HCT116 (cell line): ENCODE measurements at regions not wholly inside any gene's neighbourhood (a gene's known extent, or its start where the extent isn't known, plus 50 kb on each side); places are given as distances from the start of the nearest gene placed in this dataset.

Source experiments
- ATAC-seq: fragments of 200-7000 bp; cut with Tn5 transposase; 2 replicates; pipeline ENCODE4 v1.9.1; 2020; ENCODE audit warnings: mild to moderate bottlenecking, moderate library complexity
- BruUV-seq: library from RNA; stranded (reverse); fragments of 400-500 nt; replicated peaks from 2 replicates; lab custom pipeline; 2021; lab: Mats Ljungman, UMichigan
- CTCF ChIA-PET: fragments of 300-600 bp; sonication (Branson Sonifier 250); formaldehyde crosslinking; loops from one replicate; lab custom pipeline; 2021; ENCODE audit warnings: antibody characterized with exemption; lab: Charles Lee
- POLR2A ChIA-PET: fragments of 300-600, 350-600 bp; sonication (Branson Sonifier 250); formaldehyde crosslinking; loops from one replicate; lab custom pipeline; 2021; ENCODE audit warnings: antibody characterized with exemption; lab: Charles Lee
- RAD21 ChIA-PET, 2 experiments: fragments of 300-600 bp; sonication (Branson Sonifier 250); formaldehyde crosslinking; loops; one replicate each; lab custom pipeline; 2023; ENCODE audit warnings: low total read pairs in 2 of 2; ENCODE audit not compliant: uncharacterized antibody in 2 of 2, unreplicated experiment in 2 of 2, low non-redundant PET in 1 of 2; lab: Charles Lee
- DNase-seq: peaks from one replicate; pipeline ENCODE4 v3.0.0-alpha.2; 2010; ENCODE audit warnings: low read depth, low spot score
- H2AFZ ChIP-seq: fragments of 200-600 bp; shearing (Covaris generic), sonication (generic); 2 replicates; pipeline ENCODE4 v1.6.1; 2017; ENCODE audit warnings: low read depth, mixed run types, mixed read lengths, antibody characterized with exemption, low read length; ENCODE audit not compliant: poor library complexity, severe bottlenecking
- H3K27ac ChIP-seq: 2 replicates; pipeline ENCODE4 v1.5.1; 2012; ENCODE audit warnings: low read depth, low read length
- H3K27me3 ChIP-seq: fragments of 200-600 bp; sonication (generic); 2 replicates; pipeline ENCODE4 v1.6.1; 2016; ENCODE audit warnings: mixed run types, low read length, mixed read lengths; ENCODE audit not compliant: insufficient read depth
- H3K36me3 ChIP-seq, 2 experiments: fragments of 200-500 bp in 1 of 2; fragments of 200-600 bp in 1 of 2; sonication (Bioruptor generic) in 1 of 2; sonication (generic) in 1 of 2; 2 replicates each; pipeline versions ENCODE4 v1.5.1 to v1.6.1; 2014 to 2016; ENCODE audit warnings: low read length in 2 of 2, inconsistent platforms in 1 of 2, mixed read lengths in 1 of 2, mixed run types in 1 of 2; ENCODE audit not compliant: insufficient read depth in 2 of 2, control insufficient read depth in 1 of 2
- H3K4me1 ChIP-seq, 2 experiments: fragments of 200-600 bp in 1 of 2; sonication (generic) in 1 of 2; 2 replicates each; pipeline versions ENCODE4 v1.5.1 to v1.6.1; 2012 to 2017; ENCODE audit warnings: low read length in 2 of 2, inconsistent platforms in 1 of 2, mild to moderate bottlenecking in 1 of 2, mixed read lengths in 1 of 2, mixed run types in 1 of 2, moderate library complexity in 1 of 2; ENCODE audit not compliant: insufficient read depth in 2 of 2, control insufficient read depth in 1 of 2
- H3K4me2 ChIP-seq: fragments of 200-600 bp; sonication (generic); 2 replicates; pipeline ENCODE4 v1.6.1; 2017; ENCODE audit warnings: mixed run types, low read length, mixed read lengths
- H3K4me3 ChIP-seq, 2 experiments: fragments of 200-600 bp in 1 of 2; sonication (generic) in 1 of 2; replicated peaks in 1 of 2; 2 replicates each; pipeline ENCODE4 v1.5.1; 2011 to 2016; ENCODE audit warnings: low read length in 2 of 2, control low read depth in 1 of 2, low read depth in 1 of 2, mild to moderate bottlenecking in 1 of 2, mixed read lengths in 1 of 2, mixed run types in 1 of 2
- H3K79me2 ChIP-seq: fragments of 200-600 bp; sonication (generic); 2 replicates; pipeline ENCODE4 v1.6.1; 2017; ENCODE audit warnings: mild to moderate bottlenecking, mixed run types, low read length, moderate library complexity, mixed read lengths; ENCODE audit not compliant: insufficient read depth
- H3K9ac ChIP-seq: fragments of 200-600 bp; sonication (generic); 2 replicates; pipeline ENCODE4 v1.6.1; 2016; ENCODE audit warnings: low read length, mixed read lengths
- H3K9me2 ChIP-seq: fragments of 200-600 bp; sonication (generic), shearing (Covaris generic); 2 replicates; pipeline ENCODE4 v1.6.1; 2017; ENCODE audit warnings: mixed run types, mild to moderate bottlenecking, moderate library complexity; ENCODE audit not compliant: insufficient read depth
- H3K9me3 ChIP-seq, 2 experiments: fragments of 200-500 bp in 1 of 2; fragments of 200-600 bp in 1 of 2; sonication (Bioruptor generic) in 1 of 2; sonication (generic) in 1 of 2; 2 replicates each; pipeline ENCODE4 v1.6.1; 2014 to 2017; ENCODE audit warnings: low read length in 2 of 2, mixed read lengths in 2 of 2, inconsistent platforms in 1 of 2, low read depth in 1 of 2, mild to moderate bottlenecking in 1 of 2, mixed run types in 1 of 2, moderate library complexity in 1 of 2; ENCODE audit not compliant: control insufficient read depth in 1 of 2, insufficient read depth in 1 of 2
- H4K20me1 ChIP-seq: fragments of 200-600 bp; sonication (generic), shearing (Covaris generic); 2 replicates; pipeline ENCODE4 v1.6.1; 2017; ENCODE audit warnings: mixed run types, mild to moderate bottlenecking, moderate library complexity; ENCODE audit not compliant: insufficient read depth
- FOSL1 ChIP-seq: IDR thresholded peaks from 2 replicates; pipeline ENCODE4 v1.6.1; 2012; ENCODE audit warnings: low read depth
- JUND ChIP-seq: IDR thresholded peaks from 2 replicates; pipeline ENCODE4 v1.6.1; 2012
- ZFX ChIP-seq: fragments of 450-650 bp; IDR thresholded peaks from 2 replicates; pipeline ENCODE4 v1.6.1; 2017
- ZNF274 ChIP-seq: fragments of 200-500 bp; sonication (Bioruptor generic); IDR thresholded peaks from 2 replicates; pipeline ENCODE4 v1.6.1; 2014; ENCODE audit warnings: mild to moderate bottlenecking, low read depth, low read length, inconsistent platforms
- intact Hi-C: fragments of 100-400 bp; cut with micrococcal nuclease; formaldehyde crosslinking; loops from 2 replicates; pipeline ENCODE4 v1.10.0; 2022
- TF ChIP-seq, protein P1 (sequence below): IDR thresholded peaks from 2 replicates; pipeline ENCODE4 v1.6.1; 2011; ENCODE audit warnings: mild to moderate bottlenecking, low read length, moderate library complexity; ENCODE audit not compliant: insufficient replicate concordance; ENCODE audit errors: extremely low read depth
- TF ChIP-seq, protein P2 (sequence below): IDR thresholded peaks from 2 replicates; pipeline ENCODE4 v1.6.1; 2012
- TF ChIP-seq, protein P3 (sequence below): IDR thresholded peaks from 2 replicates; pipeline ENCODE4 v1.6.1; 2012; ENCODE audit warnings: low read depth
- TF ChIP-seq, protein P4 (sequence below), 3 experiments: fragments of 200-600 bp in 1 of 3; sonication (generic) in 1 of 3; IDR thresholded peaks in 2 of 3; conservative IDR thresholded peaks in 1 of 3; 2 replicates each; pipeline ENCODE4 v1.5.1; 2012 to 2017; ENCODE audit warnings: low read depth in 2 of 3, low read length in 2 of 3, antibody characterized with exemption in 1 of 3, borderline replicate concordance in 1 of 3, control low read depth in 1 of 3, mild to moderate bottlenecking in 1 of 3, mixed read lengths in 1 of 3, mixed run types in 1 of 3, moderate library complexity in 1 of 3; ENCODE audit not compliant: insufficient read depth in 1 of 3

DNA sequence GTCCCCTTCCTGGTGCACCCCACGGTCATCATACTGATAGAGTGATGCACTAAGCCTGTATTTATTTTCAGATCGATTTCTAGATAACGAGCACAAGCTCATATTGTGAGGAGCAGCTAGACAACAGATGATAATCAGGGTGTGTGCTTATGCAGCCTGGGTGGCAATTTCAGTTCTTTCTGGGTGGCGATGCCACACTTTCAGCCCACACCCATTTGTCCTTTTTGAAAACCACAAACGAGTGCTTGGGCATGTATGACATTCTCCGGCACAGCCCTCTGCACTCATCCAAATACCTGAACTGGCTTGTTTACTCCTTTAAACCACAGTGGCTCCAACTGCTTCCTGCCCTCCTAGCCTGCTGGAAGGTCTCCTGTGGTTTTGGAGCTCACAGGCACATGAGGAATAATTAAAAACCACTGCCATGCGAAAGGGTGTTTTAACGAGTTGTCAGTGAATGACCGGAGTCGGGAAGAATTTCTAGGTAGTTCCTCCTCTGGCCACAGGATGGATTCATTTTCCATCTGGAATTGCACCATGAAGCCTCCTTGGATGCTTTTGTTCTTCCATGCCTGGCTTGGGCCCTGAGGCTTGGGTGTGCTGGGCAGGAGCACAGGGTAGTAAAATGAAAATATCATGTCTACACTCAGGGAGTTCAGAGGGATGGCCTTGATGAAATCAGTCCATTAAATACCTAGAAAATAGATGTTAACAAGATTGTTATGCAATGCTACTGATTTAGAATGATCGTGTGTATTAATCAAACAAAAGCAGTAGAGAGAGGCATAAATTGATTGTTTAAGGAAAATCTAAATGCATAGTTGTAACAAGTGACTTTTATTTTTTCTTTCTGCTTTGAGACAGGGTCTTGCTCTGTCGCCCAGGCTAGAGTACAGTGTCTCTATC, 52.4 kb upstream of the ITGB1 start (continued):
- TF ChIP-seq, protein P1, sequence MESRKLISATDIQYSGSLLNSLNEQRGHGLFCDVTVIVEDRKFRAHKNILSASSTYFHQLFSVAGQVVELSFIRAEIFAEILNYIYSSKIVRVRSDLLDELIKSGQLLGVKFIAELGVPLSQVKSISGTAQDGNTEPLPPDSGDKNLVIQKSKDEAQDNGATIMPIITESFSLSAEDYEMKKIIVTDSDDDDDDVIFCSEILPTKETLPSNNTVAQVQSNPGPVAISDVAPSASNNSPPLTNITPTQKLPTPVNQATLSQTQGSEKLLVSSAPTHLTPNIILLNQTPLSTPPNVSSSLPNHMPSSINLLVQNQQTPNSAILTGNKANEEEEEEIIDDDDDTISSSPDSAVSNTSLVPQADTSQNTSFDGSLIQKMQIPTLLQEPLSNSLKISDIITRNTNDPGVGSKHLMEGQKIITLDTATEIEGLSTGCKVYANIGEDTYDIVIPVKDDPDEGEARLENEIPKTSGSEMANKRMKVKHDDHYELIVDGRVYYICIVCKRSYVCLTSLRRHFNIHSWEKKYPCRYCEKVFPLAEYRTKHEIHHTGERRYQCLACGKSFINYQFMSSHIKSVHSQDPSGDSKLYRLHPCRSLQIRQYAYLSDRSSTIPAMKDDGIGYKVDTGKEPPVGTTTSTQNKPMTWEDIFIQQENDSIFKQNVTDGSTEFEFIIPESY = no peak
- TF ChIP-seq JUND = peak; percentile 24; the same call in 1 of the 2 replicates
- no peak for TF ChIP-seq ZFX
- TF ChIP-seq, protein P2, sequence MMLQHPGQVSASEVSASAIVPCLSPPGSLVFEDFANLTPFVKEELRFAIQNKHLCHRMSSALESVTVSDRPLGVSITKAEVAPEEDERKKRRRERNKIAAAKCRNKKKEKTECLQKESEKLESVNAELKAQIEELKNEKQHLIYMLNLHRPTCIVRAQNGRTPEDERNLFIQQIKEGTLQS = no peak
- TF ChIP-seq FOSL1 = peak; percentile 23; the same call in 1 of the 2 replicates
- TF ChIP-seq, all 23 proteins: peak for 6

DNA sequence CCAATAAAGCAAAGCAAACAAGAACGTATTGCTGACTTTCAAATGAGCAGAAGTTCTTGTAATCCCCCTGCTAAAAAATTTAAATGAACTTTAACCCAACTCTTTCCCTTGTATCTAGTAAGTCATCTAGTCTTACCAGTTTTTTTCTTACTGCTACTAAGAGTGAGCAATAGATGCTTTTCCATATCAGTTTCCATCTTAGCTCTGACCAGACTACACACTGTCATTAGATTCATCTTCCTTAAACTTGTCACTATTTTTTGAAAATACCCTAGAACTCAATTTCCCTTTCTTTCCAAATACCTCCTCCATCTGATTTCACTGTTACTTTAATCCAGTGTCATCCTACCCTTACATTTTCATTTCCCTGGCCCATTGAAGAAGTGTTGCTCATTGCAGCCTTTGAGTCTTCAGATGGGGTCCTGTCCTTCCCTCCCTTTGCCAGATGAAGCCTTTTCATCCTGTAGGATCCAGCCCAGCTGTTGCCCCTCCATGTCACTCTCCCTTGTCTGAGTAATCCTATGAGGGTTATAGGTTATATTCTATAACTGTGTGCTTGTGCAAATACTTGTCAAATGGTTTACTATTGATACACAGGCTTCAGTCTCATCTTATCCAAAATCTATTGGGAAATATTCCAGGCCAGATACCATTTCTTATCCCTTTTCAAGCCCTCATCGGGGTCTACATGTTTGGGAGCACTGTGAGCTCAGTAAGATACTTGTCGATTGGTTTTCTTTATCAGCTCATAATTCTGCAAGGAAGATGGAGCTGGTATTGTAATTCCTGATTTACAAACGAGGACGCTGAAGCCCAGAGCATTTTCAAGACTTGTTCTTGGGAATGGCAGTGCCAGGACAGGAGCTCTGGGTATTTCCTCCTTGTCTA, 51.5 kb upstream of the ITGB1 start:
- CTCF ChIA-PET = interaction anchor here (0.6 to 2.2 kb wide), 24 partner anchors 17 to 799 kb away, joined by 3 to 18 read pairs (median 4); no protein-coding TSS in a partner anchor
- peak overlapping the region; percentile 92 for H2AFZ ChIP-seq
- H3K79me2 ChIP-seq = no peaks in the 10 kb centered on the region
- no peaks in the 10 kb centered on the region for H4K20me1 ChIP-seq
- H3K27ac ChIP-seq = peak overlapping the region; percentile 45; the same call in 1 of the 2 replicates
- RAD21 ChIA-PET = interaction anchor here (0.5 to 1.7 kb wide), 9 partner anchors 29 to 214 kb away, joined by 3 to 6 read pairs (median 3); no protein-coding TSS in a partner anchor
- DNase-seq (no peak), ATAC-seq (no peak)
- H3K4me1 ChIP-seq = peaks cover 37 to 55% of the 10 kb centered on the region in 2 experiments
- H3K9me2 ChIP-seq = no peaks in the 10 kb centered on the region
- peak overlapping the region; percentile 85 for H3K4me2 ChIP-seq
- no TSS peak for BruUV-seq
- H3K9me3 ChIP-seq = no peaks in the 10 kb centered on the region
- POLR2A ChIA-PET = interaction anchor here (0.7 kb wide), 1 partner anchor 50 kb away, joined by 4 read pairs; no protein-coding TSS in a partner anchor
- no peaks in the 10 kb centered on the region for H3K27me3 ChIP-seq
- intact Hi-C loops = loop anchor here (1.0 to 5.0 kb wide), 8 partner anchors 112 to 1628 kb away; partner anchors contain the start of genes CCDC7 and EPC1
- peak overlapping the region; percentile 28 to 49; a peak in 3 of 4 replicates for H3K4me3 ChIP-seq
- H3K9ac ChIP-seq = peak overlapping the region; percentile 44
- no peaks in the 10 kb centered on the region for H3K36me3 ChIP-seq
- TF ChIP-seq ZNF274 = no peak
- TF ChIP-seq, protein P3, sequence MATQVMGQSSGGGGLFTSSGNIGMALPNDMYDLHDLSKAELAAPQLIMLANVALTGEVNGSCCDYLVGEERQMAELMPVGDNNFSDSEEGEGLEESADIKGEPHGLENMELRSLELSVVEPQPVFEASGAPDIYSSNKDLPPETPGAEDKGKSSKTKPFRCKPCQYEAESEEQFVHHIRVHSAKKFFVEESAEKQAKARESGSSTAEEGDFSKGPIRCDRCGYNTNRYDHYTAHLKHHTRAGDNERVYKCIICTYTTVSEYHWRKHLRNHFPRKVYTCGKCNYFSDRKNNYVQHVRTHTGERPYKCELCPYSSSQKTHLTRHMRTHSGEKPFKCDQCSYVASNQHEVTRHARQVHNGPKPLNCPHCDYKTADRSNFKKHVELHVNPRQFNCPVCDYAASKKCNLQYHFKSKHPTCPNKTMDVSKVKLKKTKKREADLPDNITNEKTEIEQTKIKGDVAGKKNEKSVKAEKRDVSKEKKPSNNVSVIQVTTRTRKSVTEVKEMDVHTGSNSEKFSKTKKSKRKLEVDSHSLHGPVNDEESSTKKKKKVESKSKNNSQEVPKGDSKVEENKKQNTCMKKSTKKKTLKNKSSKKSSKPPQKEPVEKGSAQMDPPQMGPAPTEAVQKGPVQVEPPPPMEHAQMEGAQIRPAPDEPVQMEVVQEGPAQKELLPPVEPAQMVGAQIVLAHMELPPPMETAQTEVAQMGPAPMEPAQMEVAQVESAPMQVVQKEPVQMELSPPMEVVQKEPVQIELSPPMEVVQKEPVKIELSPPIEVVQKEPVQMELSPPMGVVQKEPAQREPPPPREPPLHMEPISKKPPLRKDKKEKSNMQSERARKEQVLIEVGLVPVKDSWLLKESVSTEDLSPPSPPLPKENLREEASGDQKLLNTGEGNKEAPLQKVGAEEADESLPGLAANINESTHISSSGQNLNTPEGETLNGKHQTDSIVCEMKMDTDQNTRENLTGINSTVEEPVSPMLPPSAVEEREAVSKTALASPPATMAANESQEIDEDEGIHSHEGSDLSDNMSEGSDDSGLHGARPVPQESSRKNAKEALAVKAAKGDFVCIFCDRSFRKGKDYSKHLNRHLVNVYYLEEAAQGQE = no peak
- TF ChIP-seq, protein P1 = no peak
- TF ChIP-seq, protein P4, sequence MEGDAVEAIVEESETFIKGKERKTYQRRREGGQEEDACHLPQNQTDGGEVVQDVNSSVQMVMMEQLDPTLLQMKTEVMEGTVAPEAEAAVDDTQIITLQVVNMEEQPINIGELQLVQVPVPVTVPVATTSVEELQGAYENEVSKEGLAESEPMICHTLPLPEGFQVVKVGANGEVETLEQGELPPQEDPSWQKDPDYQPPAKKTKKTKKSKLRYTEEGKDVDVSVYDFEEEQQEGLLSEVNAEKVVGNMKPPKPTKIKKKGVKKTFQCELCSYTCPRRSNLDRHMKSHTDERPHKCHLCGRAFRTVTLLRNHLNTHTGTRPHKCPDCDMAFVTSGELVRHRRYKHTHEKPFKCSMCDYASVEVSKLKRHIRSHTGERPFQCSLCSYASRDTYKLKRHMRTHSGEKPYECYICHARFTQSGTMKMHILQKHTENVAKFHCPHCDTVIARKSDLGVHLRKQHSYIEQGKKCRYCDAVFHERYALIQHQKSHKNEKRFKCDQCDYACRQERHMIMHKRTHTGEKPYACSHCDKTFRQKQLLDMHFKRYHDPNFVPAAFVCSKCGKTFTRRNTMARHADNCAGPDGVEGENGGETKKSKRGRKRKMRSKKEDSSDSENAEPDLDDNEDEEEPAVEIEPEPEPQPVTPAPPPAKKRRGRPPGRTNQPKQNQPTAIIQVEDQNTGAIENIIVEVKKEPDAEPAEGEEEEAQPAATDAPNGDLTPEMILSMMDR (IDR thresholded peaks at IDR 0.05 in 2 of 3, conservative IDR thresholded peaks at IDR 0.05 in 1 of 3; ENCODE audit: borderline replicate concordance in 1 of 3, insufficient read depth in 1 of 3, low read depth in 2 of 3, low read length in 2 of 3) = no peak
